ENCODE measurements at regions not wholly inside any gene's neighbourhood (a gene's known extent, or its start where the extent isn't known, plus 50 kb on each side); places are given as distances from the start of the nearest gene placed in this dataset.

GRCh38 chr2:83595926-83596325 lies 863.2 kb downstream of the SUCLG1 start:
- Histone ChIP-seq H3K9me3 (ENCODE audit: low read length) (peaks cover 2% of the 10 kb centered on the region; the same call in 1 of the 2 replicates), H3K79me2 (ENCODE audit: insufficient read depth, low read length) (no peaks in the 10 kb centered on the region), H3K9ac (ENCODE audit: low read length) (no peak overlapping the region), H3K4me3 (ENCODE audit: low read depth, low read length, poor library complexity, severe bottlenecking) (no peak overlapping the region), H3K4me2 (ENCODE audit: low read length) (no peak overlapping the region), H3K27ac (ENCODE audit: low read depth, low read length, poor library complexity, severe bottlenecking) (no peak overlapping the region), H3K27me3 (ENCODE audit: insufficient read depth, low read length) (no peaks in the 10 kb centered on the region), H3F3A (ENCODE audit: insufficient read depth, low read length) (no peaks in the 10 kb centered on the region), H3K36me3 (ENCODE audit: insufficient read depth, low read length) (no peaks in the 10 kb centered on the region), H4K20me1 (ENCODE audit: insufficient read depth, low read length) (no peaks in the 10 kb centered on the region), H3K9me2 (ENCODE audit: low read depth, low read length) (no peaks in the 10 kb centered on the region), H2AFZ (ENCODE audit: low read length) (no peak overlapping the region), H3K4me1 (ENCODE audit: insufficient read depth, low read length, severe bottlenecking) (no peaks in the 10 kb centered on the region)
- no peak for TF ChIP-seq CTCF (IDR thresholded peaks at IDR 0.05; ENCODE audit: low read length)
- TF ChIP-seq EZH2 (IDR thresholded peaks at IDR 0.05; ENCODE audit: borderline replicate concordance, low read length) = no peak

- no peaks in the 10 kb centered on the region for H3K9me3 ChIP-seq (ENCODE audit: low read length)
- H3K9ac ChIP-seq (ENCODE audit: low read length) = no peak overlapping the region
- no peak overlapping the region for H2AFZ ChIP-seq (ENCODE audit: low read length)
- H3K79me2 ChIP-seq (ENCODE audit: insufficient read depth, low read length) = no peaks in the 10 kb centered on the region
- no peak overlapping the region for H3K4me3 ChIP-seq (ENCODE audit: low read depth, low read length, poor library complexity, severe bottlenecking)
- H3F3A ChIP-seq (ENCODE audit: insufficient read depth, low read length) = no peaks in the 10 kb centered on the region
- H3K36me3 ChIP-seq (ENCODE audit: insufficient read depth, low read length) = no peaks in the 10 kb centered on the region
- H4K20me1 ChIP-seq (ENCODE audit: insufficient read depth, low read length) = no peaks in the 10 kb centered on the region
- no peaks in the 10 kb centered on the region for H3K4me1 ChIP-seq (ENCODE audit: insufficient read depth, low read length, severe bottlenecking)
- H3K27ac ChIP-seq (ENCODE audit: low read depth, low read length, poor library complexity, severe bottlenecking) = no peak overlapping the region
- no peak overlapping the region for H3K4me2 ChIP-seq (ENCODE audit: low read length)
- H3K9me2 ChIP-seq (ENCODE audit: low read depth, low read length) = no peaks in the 10 kb centered on the region
- no peaks in the 10 kb centered on the region for H3K27me3 ChIP-seq (ENCODE audit: insufficient read depth, low read length)
- TF ChIP-seq EZH2 (IDR thresholded peaks at IDR 0.05; ENCODE audit: borderline replicate concordance, low read length) (no peak), CTCF (IDR thresholded peaks at IDR 0.05; ENCODE audit: low read length) (no peak)
Observed at GRCh38 chr2:83595121-83595690, 863.9 kb downstream of the SUCLG1 start.

GRCh38 chr2:83594241-83595120 lies 864.6 kb downstream of the SUCLG1 start:
- Histone ChIP-seq H2AFZ (ENCODE audit: low read length) (no peak overlapping the region), H3K4me3 (ENCODE audit: low read depth, low read length, poor library complexity, severe bottlenecking) (no peak overlapping the region), H3F3A (ENCODE audit: insufficient read depth, low read length) (no peaks in the 10 kb centered on the region), H3K4me1 (ENCODE audit: insufficient read depth, low read length, severe bottlenecking) (no peaks in the 10 kb centered on the region), H4K20me1 (ENCODE audit: insufficient read depth, low read length) (no peaks in the 10 kb centered on the region), H3K27ac (ENCODE audit: low read depth, low read length, poor library complexity, severe bottlenecking) (no peak overlapping the region), H3K4me2 (ENCODE audit: low read length) (no peak overlapping the region), H3K79me2 (ENCODE audit: insufficient read depth, low read length) (no peaks in the 10 kb centered on the region), H3K9ac (ENCODE audit: low read length) (no peak overlapping the region), H3K27me3 (ENCODE audit: insufficient read depth, low read length) (no peaks in the 10 kb centered on the region), H3K9me2 (ENCODE audit: low read depth, low read length) (no peaks in the 10 kb centered on the region), H3K36me3 (ENCODE audit: insufficient read depth, low read length) (no peaks in the 10 kb centered on the region), H3K9me3 (ENCODE audit: low read length) (no peaks in the 10 kb centered on the region)
- TF ChIP-seq EZH2 (IDR thresholded peaks at IDR 0.05; ENCODE audit: borderline replicate concordance, low read length) = no peak
- TF ChIP-seq CTCF (IDR thresholded peaks at IDR 0.05; ENCODE audit: low read length) = no peak
